A673 (cell line): ENCODE measurements at regions not wholly inside any gene's neighbourhood (a gene's known extent, or its start where the extent isn't known, plus 50 kb on each side); places are given as distances from the start of the nearest gene placed in this dataset.

ENCODE experiments used
- CTCF ChIP-seq: fragments of 300-800, 200-600 bp; sonication (generic); conservative IDR thresholded peaks from 2 replicates; pipeline ENCODE4 v1.5.1; 2017; ENCODE audit warnings: low read depth, mild to moderate bottlenecking, antibody characterized with exemption, low read length, moderate library complexity, mixed read lengths
- EZH2 ChIP-seq: fragments of 200-600 bp; sonication (generic); IDR thresholded peaks from 2 replicates; pipeline ENCODE4 v1.6.1; 2017; ENCODE audit warnings: borderline replicate concordance, low read depth, mild to moderate bottlenecking, mixed read lengths, antibody characterized with exemption, low read length; ENCODE audit not compliant: poor library complexity, severe bottlenecking

GRCh38 chr14:89060191-89060590 lies 235.7 kb downstream of the TTC8 start:
- TF ChIP-seq CTCF (no peak), EZH2 (no peak)
